ENCODE measurements at regions not wholly inside any gene's neighbourhood (a gene's known extent, or its start where the extent isn't known, plus 50 kb on each side); places are given as distances from the start of the nearest gene placed in this dataset.

DNA sequence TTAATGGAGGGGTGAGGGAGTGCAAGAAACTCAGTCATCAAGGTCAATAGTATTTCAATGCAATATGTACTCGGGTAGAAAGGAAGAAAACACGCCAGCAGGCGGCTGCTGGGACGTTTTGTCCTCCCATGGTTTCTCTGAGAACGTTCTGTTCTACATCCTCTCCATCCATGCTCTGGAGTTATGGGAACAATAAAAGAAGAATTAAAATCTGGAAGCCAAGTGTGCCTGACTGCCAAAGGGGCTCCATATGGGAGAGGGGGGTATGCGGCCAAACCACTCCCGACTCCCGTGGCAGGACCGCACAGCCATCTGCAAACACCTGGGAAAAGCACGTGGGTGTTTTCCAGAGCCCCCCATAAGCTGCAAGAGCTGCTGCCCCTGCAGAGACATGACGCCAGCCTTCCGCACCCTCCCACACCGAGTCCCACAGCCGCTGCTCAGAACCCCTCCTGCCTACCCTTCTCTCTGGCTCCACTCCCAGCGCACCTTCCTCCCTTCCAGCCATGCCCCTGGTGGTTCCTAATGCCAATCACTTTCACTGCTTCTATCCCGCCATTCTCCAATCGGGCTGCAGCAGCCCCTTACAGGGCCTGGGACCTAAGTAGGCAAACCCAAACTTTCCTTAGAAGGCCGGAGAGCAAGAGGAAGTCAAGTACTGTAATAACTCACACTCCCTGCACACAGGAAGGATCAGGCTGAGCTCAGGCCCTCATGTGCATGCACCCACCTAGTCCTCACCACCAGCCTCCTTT, 241.6 kb downstream of the SYK start:
- DNase-seq = no peak

DNA sequence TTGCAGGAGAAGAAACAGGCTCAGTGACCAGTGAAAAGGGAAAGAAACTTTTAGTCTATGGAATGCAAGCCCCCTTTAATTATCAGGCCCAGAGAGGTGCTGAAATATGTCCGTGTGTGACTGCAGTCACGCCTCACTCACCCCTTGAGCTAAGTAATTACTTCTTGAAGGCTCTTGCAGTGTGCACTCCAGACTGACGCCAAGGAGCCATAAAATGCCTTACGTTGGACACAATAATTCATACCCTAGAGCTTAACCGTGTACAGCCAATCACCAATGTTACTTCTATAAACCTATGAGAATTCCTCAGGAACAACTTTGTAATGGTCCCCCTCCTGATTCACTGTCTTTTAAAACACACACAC, 242.2 kb downstream of the SYK start:
- no peak for DNase-seq

DNA sequence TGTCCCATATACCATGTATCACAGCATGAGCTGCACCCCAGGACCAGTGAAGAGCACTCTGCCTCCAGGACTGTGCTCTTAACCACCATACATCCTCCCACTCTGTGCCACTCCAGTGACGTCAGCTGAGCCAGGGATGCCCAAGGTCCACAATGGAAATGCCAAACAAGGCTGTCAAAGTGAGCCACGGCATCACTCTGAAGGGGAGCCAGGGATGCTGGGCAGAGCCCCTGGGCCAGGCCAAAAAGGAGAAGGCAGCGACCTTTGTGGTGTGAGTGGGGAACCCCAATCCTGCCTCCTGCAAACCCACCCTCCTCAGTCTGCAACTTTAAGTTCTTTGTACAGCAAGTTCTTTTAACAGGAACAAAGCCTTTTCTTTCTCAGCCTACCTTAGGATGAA, 242.7 kb downstream of the SYK start:
- DNase-seq = no peak

DNA sequence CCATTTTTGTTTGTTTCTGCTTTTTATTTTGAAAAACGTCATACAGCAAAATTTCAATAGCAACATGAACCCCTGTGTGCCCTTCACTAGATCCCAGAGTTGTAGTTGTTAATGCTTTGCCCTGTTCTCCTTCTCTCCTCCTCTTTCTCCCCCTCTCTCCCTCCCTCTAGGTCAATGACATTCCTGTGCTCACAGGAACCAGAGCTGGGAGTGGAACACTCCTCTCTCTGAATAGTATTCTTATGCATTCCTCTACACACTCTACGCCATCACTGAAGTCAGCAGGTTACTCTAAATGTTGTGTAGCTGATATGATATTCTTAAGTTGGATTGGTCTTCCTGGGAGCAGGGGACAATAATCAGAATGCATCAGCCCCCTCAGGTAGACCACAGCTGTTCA, 243.4 kb downstream of the SYK start:
- no peak for DNase-seq

DNA sequence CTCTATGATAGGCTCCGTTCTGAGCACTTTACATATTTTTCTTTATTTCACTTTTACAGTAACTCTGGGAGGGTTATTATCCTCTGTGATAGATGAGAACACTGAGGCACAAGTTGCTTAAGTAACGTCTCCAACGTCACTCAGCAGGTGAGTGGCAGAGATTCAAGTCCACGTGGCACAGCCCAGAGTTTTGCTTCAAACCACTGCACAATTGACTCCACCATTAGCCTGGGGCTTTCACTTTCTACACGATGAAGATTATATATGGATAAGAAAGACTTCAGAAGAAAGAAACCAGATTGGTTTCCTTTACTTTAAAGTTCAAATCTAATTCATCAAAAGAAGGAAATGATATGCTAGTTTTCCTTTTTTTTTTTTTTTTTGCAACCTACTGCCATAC, 245.9 kb downstream of the SYK start:
- DNase-seq = no peak

DNA sequence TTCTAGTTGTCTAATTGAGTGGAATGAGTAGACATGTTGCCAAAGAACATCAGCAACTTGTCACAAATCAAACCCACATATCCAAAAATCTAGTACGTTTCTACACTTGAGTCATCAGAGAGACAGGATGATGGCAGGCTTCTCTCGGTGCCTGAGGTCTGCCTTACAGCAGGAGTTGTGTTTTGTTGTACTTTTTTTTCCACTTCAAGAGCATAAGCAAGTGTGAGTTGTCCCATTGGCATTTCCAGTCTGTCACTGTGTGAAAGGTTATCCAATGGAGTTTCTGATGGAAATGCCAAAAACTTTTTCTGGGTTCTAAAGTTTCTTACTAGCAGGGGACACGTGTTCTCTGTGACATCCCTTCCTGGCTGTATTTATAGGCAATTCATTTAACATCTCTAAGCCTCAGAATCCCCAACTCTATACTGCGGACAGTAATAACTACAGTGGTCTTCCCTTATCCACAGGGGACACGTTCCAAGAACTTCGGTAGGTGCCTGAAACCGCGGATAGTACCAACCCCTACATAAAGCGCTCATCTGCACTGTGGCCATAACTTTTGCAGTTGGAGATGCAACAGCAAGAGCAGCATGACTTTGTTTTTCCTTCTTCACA, 246.5 kb downstream of the SYK start:
- no peak for DNase-seq

DNA sequence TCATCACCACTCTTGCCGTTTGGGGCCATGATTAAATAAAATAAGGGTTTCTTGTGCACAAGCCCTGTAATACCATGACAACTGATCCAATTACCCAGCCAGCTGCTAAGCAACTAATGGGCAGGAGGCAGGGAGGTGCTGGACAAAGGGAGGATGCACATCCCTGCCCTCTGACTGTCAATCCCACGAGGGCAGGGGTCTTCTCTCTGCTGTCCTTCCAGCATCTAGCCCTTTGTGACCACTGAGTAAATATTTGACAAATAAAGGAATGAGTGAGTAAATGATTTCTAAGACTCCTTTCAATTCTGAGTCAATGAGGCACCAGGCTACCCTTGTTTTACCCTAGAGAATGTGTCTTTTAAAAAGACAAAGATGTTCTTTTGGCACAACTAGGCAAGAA, 247.1 kb downstream of the SYK start:
- DNase-seq = no peak

DNA sequence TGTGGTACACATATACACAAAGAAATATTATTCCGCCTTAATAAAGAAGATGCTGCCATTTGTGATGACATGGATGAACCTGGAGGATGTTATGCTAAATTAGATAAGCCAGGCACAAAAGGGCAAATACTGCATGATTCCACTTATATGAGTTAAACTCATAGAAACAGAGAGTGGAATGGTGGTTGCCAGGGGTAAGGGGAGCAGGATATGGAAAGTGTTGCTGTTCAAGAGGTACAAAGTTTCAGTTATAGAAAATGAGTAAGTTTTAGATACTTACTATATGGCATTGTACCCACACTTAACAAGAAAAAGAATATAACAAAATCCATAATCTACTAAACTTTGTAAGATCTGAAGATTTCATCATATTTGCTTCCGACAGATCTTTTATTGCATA, 252.2 kb downstream of the SYK start:
- DNase-seq = no peak

DNA sequence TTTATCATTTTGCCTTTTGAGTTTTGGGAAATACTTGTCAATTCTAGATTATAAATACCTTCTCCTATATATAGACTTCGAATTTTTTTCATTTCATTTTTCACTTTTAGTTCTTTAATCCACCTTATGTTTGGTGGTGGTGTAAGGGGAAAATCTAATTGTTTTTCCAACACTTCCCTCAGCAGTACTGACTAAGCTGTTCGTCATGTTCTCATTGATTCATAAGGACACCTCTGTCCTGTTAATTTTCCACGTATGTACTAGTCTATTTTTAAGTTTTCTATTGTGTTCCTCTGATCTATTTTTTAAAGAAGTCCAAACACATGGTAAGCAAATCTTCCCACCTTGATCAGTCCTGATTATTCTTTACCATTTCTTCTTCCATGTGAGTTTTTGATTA, 254.2 kb downstream of the SYK start:
- no peak for DNase-seq

DNA sequence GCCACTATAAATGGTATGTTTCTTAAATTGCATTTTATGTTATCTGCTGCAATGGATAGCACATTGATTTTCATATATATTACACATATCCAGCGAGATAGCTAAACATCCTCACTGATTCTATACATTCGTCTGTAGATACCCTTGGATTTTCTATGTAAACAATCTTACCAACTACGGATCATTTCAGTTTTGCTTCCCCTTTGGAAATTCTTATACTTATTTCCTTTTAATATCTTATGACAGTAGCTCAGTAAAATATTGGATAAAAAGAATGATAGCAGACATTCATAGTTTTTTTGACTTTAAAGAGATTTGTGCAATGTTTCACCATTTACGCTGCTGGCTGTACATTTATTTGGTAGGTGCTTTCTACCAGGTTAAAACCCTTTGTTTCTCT, 254.9 kb downstream of the SYK start:
- DNase-seq = no peak

DNA sequence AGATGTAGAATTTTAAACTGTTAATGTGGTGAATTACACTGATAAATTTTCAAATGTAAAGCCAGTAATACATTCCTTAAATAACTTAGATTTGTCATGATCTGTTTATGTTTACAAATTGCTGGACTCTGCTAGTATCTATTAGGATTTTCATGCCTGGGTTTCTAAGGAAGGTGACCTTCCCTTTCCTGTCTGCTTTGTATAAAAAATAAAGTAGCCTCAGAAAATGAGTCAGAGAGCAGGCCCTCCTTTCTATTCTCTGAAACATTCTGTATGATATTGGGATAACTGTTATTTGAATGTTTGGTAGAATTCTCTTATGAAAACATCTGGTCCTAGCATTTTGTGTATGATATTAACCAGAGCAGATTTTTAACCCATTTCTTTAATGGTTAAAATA, 255.3 kb downstream of the SYK start:
- DNase-seq = no peak

DNA sequence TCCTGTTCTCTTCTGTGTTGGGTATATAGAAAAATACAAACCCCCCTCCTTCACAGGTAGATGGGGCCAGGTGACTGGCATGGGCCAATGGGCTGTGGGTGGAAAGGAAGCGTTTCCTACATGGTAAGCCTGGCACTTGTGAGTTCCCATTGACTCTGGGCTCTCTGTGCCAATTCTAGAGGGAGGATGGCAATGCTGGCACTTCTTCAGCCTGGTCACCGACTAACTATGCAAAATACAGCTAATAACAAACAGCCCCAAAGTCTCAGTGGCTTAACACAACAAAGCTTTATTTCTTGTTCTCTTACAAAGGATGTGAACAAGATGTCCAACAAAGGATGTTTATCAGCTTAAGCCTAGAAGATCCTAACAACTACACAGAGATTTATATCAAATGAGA, 258.1 kb downstream of the SYK start:
- DNase-seq = no peak

DNA sequence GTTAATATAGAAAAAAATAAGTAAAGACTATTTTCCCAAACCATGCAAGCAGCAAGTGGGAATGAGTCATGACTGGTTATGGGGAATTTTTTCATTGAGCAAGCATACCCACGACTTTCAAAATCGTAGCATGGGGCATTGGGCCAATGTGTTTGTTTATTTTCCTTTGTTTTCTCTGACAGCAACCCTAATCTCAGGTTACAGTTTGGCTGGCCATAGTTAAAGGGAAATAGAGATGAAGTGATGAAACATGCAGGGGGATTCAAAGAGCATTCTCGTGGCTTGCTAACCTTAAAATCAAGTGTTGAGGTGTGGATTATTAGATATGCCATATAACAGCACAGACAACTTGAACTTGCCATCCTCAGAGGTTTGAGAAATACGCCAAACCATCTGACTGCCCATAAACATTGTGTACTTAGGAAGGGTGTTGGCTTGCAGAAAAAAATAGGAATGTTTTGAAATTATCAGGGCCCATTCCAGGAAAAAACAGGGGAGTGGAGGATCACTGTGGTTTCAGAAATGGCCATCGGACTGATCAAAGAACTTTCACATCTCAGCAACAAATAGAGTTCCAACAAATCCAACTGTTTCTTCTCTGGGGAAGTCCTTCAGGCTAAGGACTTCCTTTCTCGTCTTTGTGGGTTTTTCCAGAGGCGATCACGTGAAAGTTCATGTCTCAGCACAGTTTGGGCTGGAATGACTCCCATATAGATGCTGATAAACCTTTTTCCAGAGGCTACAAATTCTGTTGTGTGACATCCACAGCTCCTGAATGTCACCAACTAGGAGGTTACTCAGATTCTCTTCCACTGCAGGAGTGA, 259.1 kb downstream of the SYK start:
- DNase-seq = no peak

DNA sequence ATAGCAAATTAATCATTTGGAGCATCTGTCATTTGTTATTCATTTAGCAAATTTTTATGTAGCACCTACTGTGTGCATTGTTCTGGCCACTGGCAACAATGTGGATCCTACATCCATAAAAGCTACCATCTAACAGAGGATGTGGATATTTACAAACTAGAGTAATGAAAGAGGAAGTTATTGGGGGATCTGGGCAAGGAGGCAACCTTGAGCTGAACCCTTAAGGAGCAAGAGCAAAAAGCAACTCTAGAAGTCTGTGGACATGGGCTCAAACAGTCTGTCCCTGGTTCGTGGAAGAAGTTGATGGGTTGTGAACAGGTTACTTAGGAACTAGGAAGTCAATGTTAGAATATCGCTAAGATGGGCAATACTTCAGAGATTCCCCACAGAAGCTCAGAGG, 259.9 kb downstream of the SYK start:
- no peak for DNase-seq

DNA sequence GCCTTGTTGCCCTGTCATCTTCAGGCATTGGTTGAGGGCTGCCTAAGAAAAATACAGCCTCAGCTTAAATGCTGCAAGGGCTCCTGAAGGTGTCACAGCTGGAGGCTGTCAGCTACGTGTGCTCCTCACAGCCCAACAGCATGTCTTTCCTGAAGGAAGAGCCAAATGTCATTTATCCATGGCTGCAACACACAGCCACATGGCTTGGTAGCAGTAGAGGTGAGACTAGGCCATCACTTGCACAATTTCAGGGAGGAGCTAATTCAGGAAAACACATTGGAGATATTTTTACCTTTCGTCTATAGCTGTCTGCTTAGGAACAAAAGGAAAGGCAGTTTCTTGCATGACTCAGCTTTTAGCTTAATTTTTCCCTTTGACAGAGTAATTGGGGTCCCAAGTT, 260.7 kb downstream of the SYK start:
- DNase-seq = no peak

DNA sequence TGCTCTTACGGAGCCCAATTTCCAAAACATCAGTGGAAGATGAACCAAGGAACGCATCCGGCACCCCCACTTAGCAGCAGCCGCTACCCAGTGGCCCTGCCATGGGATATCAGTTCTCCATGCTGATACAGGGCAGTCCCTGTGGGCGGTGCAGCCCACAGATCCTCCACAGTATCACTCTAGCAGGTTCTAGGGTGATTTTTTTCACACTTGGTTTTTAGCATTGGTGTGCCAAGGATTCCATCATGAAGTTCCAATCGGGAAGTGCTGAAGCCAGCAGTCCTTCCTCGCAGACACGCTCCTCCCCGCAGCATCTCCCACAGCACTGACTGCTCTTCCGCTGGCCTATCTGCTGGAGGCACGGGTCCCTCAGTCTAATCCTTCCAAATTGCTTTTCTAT, 261.9 kb downstream of the SYK start:
- DNase-seq = no peak

DNA sequence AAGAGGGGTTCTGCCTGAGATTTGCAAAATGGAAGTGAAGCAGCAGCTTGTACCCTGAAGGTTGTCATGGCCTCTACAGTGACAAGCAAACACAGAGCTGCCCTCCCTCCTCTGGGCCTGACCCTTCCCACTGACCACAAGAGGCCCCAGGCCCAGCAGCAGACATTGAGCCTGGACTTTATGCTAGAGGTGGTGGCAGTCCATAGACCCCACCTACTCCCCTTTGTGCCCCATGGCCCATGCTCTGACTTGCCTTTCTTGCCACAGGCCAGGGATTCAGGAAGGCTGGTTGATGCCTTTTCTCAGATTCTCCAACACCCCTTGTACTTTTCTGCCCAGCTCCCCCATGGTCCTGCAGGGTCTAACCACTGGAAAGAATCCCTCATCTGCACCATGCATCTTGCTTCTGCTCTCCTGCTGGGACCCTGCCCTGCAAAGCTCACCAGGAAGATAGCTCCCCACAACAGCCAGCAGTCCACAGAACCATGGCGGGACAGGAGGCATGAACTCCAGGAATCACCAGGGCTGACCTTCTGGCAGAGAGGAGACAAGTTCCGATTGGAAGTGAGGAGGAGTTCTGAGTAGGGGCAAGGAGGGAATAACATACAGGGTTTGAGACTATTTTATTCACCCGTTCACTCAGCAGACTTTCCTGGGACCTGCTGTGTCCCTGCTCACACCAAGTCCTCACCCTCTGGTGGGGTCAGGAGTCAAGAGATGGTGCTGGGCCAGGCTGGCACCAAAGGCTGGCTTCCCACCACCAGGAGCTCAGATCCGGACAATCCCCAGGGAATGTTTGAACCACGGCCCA, 263.8 kb downstream of the SYK start:
- no peak for DNase-seq

DNA sequence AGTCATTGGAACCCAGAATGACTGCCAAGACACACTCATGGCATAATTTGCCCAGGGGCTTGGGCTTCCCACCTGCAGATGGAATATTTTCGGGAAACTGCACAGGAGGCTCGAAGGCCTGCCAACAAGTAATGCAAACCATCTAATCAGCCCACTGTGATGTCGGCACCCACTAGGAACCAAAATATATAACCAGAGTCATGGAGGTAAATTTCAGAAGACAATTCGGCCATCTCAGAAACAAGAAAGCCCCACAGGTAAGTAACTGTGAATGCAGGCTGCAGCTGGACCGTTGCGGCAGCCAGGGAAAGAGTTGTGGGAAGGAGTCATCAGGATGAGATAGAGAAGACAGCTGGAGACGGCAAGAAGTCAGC, 264.4 kb downstream of the SYK start:
- no peak for DNase-seq

DNA sequence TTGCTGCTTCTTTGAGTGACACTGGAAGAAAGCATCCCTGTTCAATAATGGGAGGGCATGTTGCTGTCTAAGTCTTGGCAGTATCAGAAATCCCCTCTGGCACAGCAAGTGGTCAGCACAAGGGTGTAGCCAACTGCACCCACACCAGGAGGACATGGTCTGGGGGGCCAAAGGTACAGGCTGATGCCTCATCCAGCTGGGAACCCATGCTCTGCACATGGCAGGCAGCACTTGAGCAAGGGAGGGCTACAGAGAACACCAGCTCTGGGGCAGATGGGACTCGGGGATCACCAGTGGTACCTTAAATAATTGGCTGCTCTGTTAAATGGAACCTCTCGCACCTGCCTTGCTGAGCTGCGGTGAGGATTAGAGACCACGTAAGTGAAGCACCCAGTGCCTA, 265.2 kb downstream of the SYK start:
- DNase-seq = no peak

DNA sequence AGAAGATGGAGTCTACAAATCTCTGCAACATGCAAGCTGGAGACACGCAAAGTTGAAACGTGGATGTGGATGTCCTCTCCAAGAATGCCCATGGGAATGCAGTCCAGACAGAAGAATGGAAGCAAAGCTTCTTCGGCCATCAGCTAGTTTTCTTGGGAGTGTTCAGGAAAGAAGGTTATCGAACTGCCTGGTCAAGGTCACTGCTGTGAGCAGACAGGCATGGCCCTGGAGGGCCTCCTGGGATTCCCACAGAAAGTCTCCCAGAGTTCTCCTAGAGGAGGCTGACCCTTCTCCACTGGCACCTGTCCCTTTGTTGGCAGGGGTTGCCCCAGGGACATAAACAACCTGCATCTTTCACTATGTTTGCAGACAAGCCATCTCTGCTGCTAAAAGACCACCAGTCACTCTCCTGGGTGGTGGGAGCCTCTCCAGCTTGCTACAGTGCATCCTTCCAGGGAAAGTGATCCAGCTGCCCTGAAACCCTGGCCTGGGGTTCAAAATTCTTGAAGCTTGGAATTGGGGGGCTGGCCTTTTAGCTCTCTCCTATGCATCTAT, 265.8 kb downstream of the SYK start:
- no peak for DNase-seq

DNA sequence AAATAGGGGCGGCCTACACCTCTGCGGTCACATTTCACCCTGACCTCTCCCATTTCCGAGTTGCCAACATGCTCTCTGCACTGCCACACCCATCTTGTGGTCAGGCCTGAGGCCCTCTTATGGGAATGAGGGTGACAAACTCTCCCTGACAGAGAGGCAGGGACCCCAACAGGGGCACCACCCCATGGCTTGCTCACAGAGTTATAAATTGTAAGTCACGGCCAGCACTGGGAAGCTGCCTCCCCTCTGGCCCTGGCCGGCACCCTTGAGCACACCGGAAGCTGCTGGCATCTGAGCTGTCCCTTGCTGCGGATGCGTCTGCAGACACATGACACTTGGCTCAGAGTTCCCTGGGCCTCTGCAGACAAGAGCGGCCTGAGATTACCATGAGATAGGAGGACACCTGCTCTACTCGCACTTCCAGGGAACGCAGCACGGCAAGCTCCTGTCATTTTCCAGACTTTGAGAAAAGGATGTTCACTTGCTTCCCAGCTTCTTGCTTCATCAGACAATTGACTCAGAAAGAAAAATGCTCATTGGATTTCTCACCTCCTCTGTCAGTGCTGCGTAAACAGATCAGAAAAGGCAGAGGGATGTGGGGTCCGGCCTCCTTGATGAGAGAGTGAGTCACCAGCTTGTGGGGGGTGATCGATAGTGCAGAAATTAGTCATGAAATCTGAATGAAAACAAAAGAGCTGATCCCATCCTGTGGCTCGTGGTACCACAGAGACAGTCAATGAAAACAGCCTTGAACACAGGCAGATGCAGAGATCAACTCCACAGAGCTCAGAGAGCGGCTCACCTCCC, 269.8 kb downstream of the SYK start:
- DNase-seq = no peak
